ENCODE measurements at regions not wholly inside any gene's neighbourhood (a gene's known extent, or its start where the extent isn't known, plus 50 kb on each side); places are given as distances from the start of the nearest gene placed in this dataset.
A peak's percentile ranks its signal among the peaks of the same experiment; 100 is the strongest.
"Not testable (repeated sequence)": the region's sequence is repeated elsewhere in the genome, so short reads cannot be mapped to it uniquely, and the experiment has no call there.

DNA sequence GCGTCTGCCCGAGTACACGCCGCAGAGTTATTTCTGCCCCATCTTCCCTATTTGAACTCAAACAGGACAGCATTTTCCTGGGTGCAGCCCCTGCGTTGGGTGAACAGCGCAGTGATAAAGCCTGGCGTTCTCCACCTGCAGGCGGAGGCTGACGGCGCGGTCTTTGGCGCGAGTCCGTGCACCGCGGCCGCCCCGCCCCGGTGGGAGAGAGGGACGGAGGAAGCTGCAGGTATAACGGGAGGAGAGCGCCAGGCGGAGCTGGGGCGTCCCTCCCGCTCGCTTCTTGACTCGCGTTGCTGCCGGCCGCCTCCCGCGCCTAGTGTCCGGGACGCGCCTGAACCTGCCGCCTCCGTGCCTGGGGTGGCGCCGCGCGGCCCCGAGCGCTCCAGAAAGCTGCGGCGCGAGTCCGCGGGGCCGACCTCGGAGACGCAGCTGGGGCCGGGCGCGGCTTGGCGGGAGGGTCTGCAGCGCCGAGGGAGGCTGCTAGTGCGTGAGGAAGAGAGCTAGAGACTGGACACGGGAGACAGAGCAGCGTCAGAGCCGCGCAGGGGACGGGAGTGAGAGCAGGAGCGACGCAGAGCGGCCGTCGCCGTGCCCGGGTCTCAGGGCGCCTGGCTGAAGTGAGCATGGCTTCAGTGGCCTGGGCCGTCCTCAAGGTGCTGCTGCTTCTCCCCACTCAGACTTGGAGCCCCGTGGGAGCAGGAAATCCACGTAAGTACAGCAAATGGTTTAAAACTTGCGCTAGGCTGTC lies 140.7 kb downstream of the SPATA31A7 start:
- ATAC-seq (ENCODE audit: poor library complexity); intact Hi-C loops (cut with DNase I): not testable (repeated sequence)
- peak; percentile 35 for DNase-seq

DNA sequence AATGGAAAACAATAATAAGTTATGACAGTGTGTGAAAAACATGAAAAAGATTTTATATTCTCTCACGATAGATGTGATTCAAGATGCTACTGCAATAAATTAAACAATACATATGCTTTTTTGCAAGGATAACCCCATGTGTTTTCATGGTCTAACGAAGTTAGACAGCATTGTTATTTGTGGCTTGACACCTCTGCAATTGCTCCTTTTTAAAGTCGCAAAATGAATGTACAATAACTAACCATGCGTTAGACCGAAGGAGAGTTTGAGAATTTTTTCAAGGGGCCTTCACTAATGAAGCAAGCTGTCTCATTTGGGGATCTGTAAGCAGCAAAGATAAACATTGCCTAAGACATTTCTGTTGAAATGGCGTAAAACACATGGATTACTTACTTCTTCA lies 167.1 kb downstream of the SPATA31A7 start:
- DNase-seq; ATAC-seq (ENCODE audit: poor library complexity); intact Hi-C loops (cut with DNase I): not testable (repeated sequence)

DNA sequence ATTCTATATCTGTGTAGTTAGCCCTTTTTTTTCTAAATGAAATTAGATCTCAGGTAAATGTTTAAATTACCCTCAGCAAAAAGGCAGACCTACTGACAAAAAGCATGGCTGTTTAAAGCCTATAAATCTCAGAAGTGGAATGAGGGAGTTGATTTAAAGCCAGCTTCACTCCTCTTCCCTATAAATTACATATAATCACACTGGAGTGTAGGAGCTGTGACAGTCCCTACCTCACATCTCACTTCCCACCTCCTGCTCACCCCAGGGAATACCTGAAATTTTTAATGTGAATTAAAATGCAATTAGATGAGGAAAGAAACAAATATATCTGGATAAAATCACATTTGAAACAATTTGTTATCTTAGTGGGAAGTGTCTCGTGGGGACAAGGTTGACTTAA lies 184.6 kb downstream of the SPATA31A7 start:
- intact Hi-C loops (cut with DNase I); DNase-seq; ATAC-seq (ENCODE audit: poor library complexity): not testable (repeated sequence)

DNA sequence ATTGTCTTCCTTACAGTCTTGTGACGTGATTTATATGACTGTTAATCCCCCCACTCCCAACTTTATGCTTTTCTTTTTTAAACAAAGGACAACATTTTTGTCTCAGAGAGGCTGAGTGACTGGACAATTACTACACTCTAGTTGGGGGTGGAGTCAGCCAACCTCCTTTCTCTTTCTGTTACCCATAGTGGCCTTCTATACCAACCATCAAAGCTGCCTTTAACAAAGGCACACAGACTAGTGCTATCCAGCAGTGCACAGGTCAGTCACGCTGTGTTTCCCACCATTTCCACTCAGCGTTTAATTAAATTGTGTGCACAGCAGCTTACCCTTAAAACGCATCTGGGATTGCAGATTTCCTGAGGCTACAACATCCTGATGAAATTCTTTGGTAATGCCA lies 186.3 kb downstream of the SPATA31A7 start:
- DNase-seq; ATAC-seq (ENCODE audit: poor library complexity); intact Hi-C loops (cut with DNase I): not testable (repeated sequence)

DNA sequence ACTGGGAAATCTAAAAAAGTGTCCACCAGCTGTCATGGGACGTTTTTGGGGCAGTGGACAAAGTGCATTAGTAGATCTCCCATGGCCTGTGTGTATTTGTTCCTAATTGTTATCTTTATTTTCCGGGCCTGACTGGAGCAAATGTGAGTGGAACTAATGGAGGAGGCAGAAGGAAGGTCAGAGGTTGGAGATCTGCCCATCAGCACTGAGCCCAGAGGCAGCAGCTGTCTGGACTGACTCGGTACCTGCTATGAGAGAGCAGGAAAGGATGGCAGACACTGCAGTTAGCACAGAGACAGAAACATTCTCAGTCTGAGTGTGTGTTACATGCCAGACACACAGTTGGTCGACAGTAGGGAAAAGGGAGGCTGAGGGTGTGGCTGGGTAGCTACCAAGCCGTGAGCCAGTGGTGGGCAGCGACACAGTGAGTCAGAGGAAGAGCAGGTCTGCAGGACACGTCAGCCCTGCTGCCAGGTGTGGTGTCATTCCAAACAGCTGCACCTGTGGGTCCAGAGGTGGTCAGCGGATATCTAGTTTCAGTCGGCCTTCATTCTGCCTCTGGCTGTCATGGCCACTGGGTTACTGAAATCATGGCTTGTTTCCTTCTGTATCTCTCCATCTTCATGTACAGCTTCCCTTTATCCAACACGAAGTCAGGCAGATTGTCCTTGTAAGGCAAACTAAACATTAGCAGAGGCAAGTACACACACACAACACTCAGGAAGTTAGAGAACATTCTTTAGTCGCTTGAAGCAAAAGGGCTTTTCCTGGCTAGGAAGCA lies 196.4 kb downstream of the SPATA31A7 start:
- DNase-seq; intact Hi-C loops (cut with DNase I): not testable (repeated sequence)
- peak; percentile 27 for ATAC-seq (ENCODE audit: poor library complexity)

DNA sequence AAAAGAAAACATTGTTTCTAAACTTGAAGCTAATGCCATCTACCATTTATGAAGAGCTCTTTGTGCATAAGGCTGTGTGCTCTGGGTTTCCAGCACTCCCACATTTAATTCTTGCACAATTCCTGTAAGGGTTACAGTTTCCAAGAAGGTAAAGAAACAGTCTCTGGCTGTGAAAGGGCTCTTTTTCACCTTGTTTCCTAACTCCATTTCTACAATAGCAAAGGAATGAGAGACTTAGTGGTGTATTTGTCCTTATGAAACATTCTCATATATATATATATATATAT lies 196.9 kb downstream of the SPATA31A7 start:
- intact Hi-C loops (cut with DNase I); DNase-seq; ATAC-seq (ENCODE audit: poor library complexity): not testable (repeated sequence)

DNA sequence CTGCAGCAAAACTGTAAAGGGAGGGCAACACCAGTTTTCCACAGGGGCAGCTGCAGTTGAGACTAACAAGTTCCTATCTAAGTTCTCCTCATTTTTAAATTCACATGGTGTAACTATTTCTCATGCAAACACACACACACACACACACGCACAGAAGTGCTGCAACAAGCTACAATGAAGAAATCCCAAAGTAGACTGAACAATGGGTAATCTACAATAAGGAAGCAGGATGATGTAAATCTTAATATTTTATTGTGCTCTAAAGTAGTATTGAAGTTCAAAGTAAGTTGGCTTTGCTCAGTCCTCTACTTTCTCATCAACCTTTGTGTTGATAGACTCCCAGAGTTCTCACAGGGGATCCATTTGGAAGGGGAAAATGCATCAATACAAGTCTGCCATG lies 212.9 kb downstream of the SPATA31A7 start:
- DNase-seq; ATAC-seq (ENCODE audit: poor library complexity); intact Hi-C loops (cut with DNase I): not testable (repeated sequence)

DNA sequence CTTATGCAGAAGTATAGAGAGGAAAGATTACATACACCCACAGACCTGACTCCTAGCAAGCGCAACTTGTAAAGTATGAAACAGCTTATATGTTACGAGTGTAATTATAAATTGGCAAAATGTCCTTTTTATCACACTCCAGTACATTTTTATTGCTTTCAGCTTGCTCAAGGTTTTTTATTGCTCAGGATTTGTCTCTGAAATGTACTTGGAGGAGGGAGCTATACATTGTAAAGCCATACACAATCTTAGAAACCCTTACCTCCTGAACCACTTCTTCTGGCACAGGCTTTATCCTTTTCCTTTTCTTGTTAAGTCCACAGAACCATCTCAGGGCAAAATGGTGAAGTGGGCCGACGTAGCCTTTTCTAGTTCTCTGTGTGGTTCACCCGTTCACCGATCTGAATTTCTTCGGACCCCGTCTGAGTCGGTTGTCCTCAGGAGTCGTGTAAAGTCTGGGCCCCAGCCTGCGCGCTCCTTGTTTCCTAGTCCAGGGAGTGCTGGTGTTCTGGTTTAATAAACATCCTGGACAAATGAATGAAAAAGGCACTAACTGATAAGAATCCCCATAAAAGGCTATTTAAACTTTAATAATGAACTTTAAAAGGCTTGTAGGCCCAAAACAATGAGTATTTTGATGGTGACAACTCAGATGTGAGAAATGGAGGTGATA lies 222.2 kb downstream of the SPATA31A7 start:
- DNase-seq; intact Hi-C loops (cut with DNase I); ATAC-seq (ENCODE audit: poor library complexity): not testable (repeated sequence)

DNA sequence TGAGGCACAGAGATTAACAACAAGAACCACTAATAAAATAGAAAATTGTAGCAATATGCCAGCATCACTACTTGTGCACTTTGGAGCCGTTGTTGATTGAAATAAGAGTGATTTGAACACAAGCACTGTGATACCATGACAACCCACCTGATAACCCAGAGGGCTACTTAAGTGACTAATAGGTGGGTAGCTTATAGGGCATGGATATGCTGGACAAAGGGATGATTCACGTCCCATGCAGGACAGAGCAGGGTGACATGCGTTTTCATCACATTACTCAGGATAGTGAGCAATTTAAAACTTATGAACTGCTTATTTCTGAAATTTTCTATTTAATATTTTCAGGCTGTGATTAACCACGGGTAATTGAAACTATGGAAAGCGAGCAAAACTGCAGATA lies 222.9 kb downstream of the SPATA31A7 start:
- ATAC-seq (ENCODE audit: poor library complexity); intact Hi-C loops (cut with DNase I); DNase-seq: not testable (repeated sequence)

DNA sequence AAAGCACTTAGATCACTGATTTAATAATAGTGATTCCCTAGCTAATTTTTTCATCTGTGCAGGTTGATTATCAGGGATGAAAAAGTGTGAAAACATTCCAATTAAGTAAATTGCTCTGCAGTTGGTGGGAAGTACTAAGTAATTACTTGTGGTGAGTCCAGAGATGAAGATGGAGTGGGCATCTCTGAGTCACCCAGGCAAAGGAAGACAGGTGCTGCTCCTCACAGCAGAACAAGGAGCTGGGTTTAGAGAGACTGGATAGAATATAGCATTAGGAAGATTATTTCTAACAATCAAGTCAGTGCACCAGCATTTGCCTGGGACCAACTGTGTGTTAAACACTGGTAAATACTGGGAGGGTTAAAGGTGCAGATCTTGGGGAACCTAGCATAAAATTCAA lies 228.3 kb downstream of the SPATA31A7 start:
- intact Hi-C loops (cut with DNase I); DNase-seq; ATAC-seq (ENCODE audit: poor library complexity): not testable (repeated sequence)

DNA sequence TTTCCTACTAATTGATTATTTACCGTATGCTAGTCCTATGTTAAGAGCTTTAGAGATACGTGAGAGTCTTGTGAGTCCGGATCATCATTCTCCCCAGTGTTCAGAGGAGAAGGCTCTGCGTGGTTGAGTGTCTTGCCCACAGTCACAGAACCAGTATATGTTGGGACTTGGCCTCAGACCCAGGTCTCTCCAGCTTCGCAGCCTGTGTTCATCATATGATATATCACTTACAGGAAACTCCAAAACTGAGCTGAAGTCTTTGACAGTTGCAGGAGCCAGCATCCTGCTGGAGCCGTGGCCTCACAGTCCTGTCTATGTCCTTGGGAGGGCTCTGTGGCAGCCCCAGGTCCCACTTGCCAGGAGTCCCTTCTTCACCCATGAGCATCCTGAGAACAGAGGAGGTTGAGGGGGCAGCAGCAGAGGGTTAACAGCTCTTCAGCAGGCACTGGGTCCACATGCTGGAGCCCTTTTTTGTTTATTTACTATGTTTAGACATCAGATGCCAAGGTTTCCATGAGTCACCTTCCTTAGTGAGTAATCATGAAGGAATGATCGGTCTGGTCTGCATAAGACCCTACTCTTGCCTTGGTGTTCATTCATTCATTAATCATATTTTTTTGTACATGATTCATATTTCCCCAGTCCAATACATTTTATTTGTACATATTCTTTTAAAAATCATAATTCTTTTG lies 230.6 kb downstream of the SPATA31A7 start:
- DNase-seq; intact Hi-C loops (cut with DNase I); ATAC-seq (ENCODE audit: poor library complexity): not testable (repeated sequence)

DNA sequence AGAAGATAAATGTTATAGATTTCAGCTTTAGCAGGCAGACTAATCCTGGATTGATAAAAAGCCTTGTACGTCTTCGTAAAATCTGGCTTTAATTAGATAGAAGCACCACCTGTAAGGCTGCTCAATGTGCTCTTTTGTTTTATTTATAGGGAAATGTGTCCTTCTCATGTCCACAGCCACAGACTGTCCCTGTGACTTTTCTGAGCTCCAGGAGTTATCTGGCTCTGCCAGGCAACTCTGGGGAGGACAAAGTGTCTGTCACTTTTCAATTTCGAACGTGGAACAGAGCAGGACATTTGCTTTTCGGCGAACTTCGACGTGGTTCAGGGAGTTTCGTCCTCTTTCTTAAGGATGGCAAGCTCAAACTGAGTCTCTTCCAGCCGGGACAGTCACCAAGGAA lies 257.4 kb downstream of the SPATA31A7 start:
- DNase-seq; intact Hi-C loops (cut with DNase I): not testable (repeated sequence)
- ATAC-seq (ENCODE audit: poor library complexity) = peak; percentile 68

DNA sequence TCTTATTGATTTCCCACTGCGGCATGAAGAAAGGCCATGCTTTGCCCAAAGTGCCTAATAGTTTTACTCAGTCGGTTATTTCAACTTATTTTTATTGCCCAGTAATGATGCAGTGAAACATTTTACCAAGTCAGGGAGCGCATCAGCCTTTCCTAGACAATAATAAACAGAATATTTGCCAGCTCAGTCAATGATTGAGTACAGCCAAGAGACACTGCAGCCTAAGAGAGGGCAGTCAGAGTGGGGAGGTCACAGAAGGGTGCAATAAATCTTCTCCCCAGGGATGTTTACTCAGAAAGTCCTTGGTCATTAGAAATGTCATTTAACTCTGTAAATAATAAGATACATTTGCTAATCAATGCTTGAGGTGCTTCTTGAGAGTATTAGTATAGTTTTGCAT lies 271.0 kb downstream of the SPATA31A7 start:
- intact Hi-C loops (cut with DNase I); DNase-seq; ATAC-seq (ENCODE audit: poor library complexity): not testable (repeated sequence)
